ENCODE measurements at regions not wholly inside any gene's neighbourhood (a gene's known extent, or its start where the extent isn't known, plus 50 kb on each side); places are given as distances from the start of the nearest gene placed in this dataset.

DNA sequence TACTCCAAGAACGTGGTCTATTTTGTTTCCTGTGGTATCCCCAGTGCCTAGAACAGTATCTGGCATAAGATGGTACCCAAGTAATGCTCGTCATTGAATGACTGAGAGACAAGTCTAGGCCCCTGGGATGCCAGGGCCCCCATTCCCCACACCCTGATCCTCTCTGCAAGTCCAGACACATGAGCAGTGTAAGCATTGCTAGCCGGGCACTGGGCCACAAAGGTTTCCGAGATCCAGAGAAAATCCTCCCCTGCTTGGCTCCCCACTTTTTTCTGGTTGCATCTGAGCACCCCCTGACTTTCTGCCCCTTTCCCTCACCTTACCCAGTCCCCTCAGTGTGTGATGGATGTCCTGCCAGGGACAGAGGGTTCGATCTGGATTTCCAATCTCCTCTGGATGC lies 160.1 kb upstream of the NECTIN1 start:
- DNase-seq (ENCODE audit: low read depth, low spot score), result no peak
- H3K79me2 ChIP-seq (ENCODE audit: control insufficient read depth, insufficient read depth, low read length), result no peaks in the 10 kb centered on the region
- WGBS (ENCODE audit: insufficient coverage, insufficient replicate concordance, low lambda C conversion rate, missing lambda C conversion rate), result 20% methylated on average over 5 of the region's 5 CpGs
- no peaks in the 10 kb centered on the region for H3K9me3 ChIP-seq (replicated peaks; ENCODE audit: control insufficient read depth, insufficient read depth, low read length)
- H3K4me3 ChIP-seq, result no peak overlapping the region
- BruUV-seq (replicated peaks), result no TSS peak
- no peak for TF ChIP-seq E2F8 (IDR thresholded peaks at IDR 0.05; ENCODE audit: low read depth, partially characterized antibody)
- TF ChIP-seq SMAD5 (IDR thresholded peaks at IDR 0.05; ENCODE audit: low read depth), result no peak
- no peak for TF ChIP-seq SMAD1 (IDR thresholded peaks at IDR 0.05; ENCODE audit: low read depth, partially characterized antibody)
- TF ChIP-seq, protein P1, sequence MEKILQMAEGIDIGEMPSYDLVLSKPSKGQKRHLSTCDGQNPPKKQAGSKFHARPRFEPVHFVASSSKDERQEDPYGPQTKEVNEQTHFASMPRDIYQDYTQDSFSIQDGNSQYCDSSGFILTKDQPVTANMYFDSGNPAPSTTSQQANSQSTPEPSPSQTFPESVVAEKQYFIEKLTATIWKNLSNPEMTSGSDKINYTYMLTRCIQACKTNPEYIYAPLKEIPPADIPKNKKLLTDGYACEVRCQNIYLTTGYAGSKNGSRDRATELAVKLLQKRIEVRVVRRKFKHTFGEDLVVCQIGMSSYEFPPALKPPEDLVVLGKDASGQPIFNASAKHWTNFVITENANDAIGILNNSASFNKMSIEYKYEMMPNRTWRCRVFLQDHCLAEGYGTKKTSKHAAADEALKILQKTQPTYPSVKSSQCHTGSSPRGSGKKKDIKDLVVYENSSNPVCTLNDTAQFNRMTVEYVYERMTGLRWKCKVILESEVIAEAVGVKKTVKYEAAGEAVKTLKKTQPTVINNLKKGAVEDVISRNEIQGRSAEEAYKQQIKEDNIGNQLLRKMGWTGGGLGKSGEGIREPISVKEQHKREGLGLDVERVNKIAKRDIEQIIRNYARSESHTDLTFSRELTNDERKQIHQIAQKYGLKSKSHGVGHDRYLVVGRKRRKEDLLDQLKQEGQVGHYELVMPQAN (conservative IDR thresholded peaks at IDR 0.05), result no peak
- TF ChIP-seq TCF12 (IDR thresholded peaks at IDR 0.05; ENCODE audit: low read depth, low read length), result no peak
- no peak for TF ChIP-seq EED (IDR thresholded peaks at IDR 0.05; ENCODE audit: low read depth)
- TF ChIP-seq HDGF (IDR thresholded peaks at IDR 0.05), result no peak
- H4K20me1 ChIP-seq (ENCODE audit: control insufficient read depth, insufficient read depth), result no peaks in the 10 kb centered on the region
- ChIA-PET RAD21 (ENCODE audit: unreplicated experiment) (no interaction called here), SMC1A (ENCODE audit: uncharacterized antibody, unreplicated experiment) (no interaction called here), POLR2A (interaction anchor here (0.6 kb wide), 1 partner anchor 27 kb away, joined by 3 read pairs; no protein-coding TSS in a partner anchor), CTCF (no interaction called here)
- no peaks in the 10 kb centered on the region for H3K36me3 ChIP-seq (ENCODE audit: control insufficient read depth in 2 of 2, insufficient read depth in 2 of 2, low read length in 1 of 2)
- ATAC-seq, result no peak
- no peak overlapping the region for H3K4me2 ChIP-seq (ENCODE audit: control insufficient read depth, insufficient read depth)
- H3K9ac ChIP-seq (ENCODE audit: control insufficient read depth, insufficient read depth, low read length), result no peak overlapping the region
- FAIRE-seq, result no peak
- in situ Hi-C loops (cut with MboI), result no loop called here
- H2AFZ ChIP-seq (ENCODE audit: control insufficient read depth, low read depth, low read length), result no peak overlapping the region
- H3K4me1 ChIP-seq (ENCODE audit: control insufficient read depth, insufficient read depth, low read length), result no peaks in the 10 kb centered on the region
- no peak overlapping the region for H3K27ac ChIP-seq (ENCODE audit: control insufficient read depth, insufficient read depth)
- intact Hi-C loops (cut with micrococcal nuclease; ENCODE audit: unreplicated experiment), result no loop called here
- H3K27me3 ChIP-seq (replicated peaks in 1 of 2; ENCODE audit: control insufficient read depth in 2 of 2, insufficient read depth in 2 of 2, low read length in 1 of 2), result peaks cover 2 to 3% of the 10 kb centered on the region in 2 experiments; a peak in 3 of 4 replicates
